ENCODE measurements at regions not wholly inside any gene's neighbourhood (a gene's known extent, or its start where the extent isn't known, plus 50 kb on each side); places are given as distances from the start of the nearest gene placed in this dataset.

- Histone ChIP-seq H3K4me1 (no peaks in the 10 kb centered on the region), H3K9me3 (no peaks in the 10 kb centered on the region), H3K36me3 (no peaks in the 10 kb centered on the region), H3K27ac (no peak overlapping the region), H3K4me3 (no peak overlapping the region), H3K27me3 (no peaks in the 10 kb centered on the region)
- no peak for TF ChIP-seq POLR2A (IDR thresholded peaks at IDR 0.05)
- TF ChIP-seq, protein P1, sequence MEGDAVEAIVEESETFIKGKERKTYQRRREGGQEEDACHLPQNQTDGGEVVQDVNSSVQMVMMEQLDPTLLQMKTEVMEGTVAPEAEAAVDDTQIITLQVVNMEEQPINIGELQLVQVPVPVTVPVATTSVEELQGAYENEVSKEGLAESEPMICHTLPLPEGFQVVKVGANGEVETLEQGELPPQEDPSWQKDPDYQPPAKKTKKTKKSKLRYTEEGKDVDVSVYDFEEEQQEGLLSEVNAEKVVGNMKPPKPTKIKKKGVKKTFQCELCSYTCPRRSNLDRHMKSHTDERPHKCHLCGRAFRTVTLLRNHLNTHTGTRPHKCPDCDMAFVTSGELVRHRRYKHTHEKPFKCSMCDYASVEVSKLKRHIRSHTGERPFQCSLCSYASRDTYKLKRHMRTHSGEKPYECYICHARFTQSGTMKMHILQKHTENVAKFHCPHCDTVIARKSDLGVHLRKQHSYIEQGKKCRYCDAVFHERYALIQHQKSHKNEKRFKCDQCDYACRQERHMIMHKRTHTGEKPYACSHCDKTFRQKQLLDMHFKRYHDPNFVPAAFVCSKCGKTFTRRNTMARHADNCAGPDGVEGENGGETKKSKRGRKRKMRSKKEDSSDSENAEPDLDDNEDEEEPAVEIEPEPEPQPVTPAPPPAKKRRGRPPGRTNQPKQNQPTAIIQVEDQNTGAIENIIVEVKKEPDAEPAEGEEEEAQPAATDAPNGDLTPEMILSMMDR (IDR thresholded peaks at IDR 0.05 in 4 of 5, conservative IDR thresholded peaks at IDR 0.05 in 1 of 5): no peak
- no peak for ATAC-seq
- in situ Hi-C loops (cut with MboI; ENCODE audit: low sequenced_read_pairs in 4 of 4): no loop called here
- no peak for DNase-seq
- intact Hi-C loops (cut with DNase I; ENCODE audit: low total_unique reads): no loop called here
Measured at GRCh38 chr4:180557950-180558349, 1685.3 kb upstream of the TENM3 start.

- no peaks in the 10 kb centered on the region for H3K27me3 ChIP-seq
- no peaks in the 10 kb centered on the region for H3K4me1 ChIP-seq
- no peak overlapping the region for H3K27ac ChIP-seq
- H3K9me3 ChIP-seq: no peaks in the 10 kb centered on the region
- intact Hi-C loops (cut with DNase I; ENCODE audit: low total_unique reads) (no loop called here), in situ Hi-C loops (cut with MboI; ENCODE audit: low sequenced_read_pairs in 4 of 4) (no loop called here)
- H3K36me3 ChIP-seq: no peaks in the 10 kb centered on the region
- H3K4me3 ChIP-seq: no peak overlapping the region
- DNase-seq: no peak
- ATAC-seq: no peak
- TF ChIP-seq, protein P1 (IDR thresholded peaks at IDR 0.05 in 4 of 5, conservative IDR thresholded peaks at IDR 0.05 in 1 of 5): no peak
Measured at GRCh38 chr4:180558427-180558826, 1684.8 kb upstream of the TENM3 start.

GRCh38 chr4:180560896-180561295, 1682.3 kb upstream of the TENM3 start:
- in situ Hi-C loops (cut with MboI; ENCODE audit: low sequenced_read_pairs in 4 of 4) (no loop called here), intact Hi-C loops (cut with DNase I; ENCODE audit: low total_unique reads) (no loop called here)
- Histone ChIP-seq H3K27ac (no peak overlapping the region), H3K9me3 (no peaks in the 10 kb centered on the region), H3K4me1 (no peaks in the 10 kb centered on the region), H3K36me3 (no peaks in the 10 kb centered on the region), H3K4me3 (no peak overlapping the region), H3K27me3 (no peaks in the 10 kb centered on the region)
- DNase-seq (no peak), ATAC-seq (no peak)
- TF ChIP-seq, protein P1 (IDR thresholded peaks at IDR 0.05 in 4 of 5, conservative IDR thresholded peaks at IDR 0.05 in 1 of 5): no peak
- TF ChIP-seq POLR2A (IDR thresholded peaks at IDR 0.05): no peak

DNA sequence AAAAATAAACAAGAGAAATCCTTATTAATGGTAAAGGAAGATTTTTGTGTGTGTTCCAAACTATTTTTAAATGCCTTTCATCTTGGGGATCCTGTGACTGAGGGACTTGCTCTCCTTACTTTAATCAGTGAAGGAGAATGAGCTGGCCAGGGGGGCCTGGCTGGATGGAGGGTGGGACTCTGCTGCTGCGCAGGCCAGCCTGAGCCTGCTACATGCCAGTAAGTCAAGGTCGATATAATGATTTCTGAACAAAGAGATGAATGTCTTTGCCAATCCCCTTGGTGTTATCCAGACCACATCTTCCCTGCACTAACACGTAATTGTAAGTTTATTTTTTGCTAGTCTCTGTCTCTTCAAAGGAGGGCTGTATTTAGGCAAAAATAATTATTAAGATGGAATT, 1679.2 kb upstream of the TENM3 start:
- H3K27ac ChIP-seq: no peak overlapping the region
- in situ Hi-C loops (cut with MboI; ENCODE audit: low sequenced_read_pairs in 4 of 4): no loop called here
- no peaks in the 10 kb centered on the region for H3K9me3 ChIP-seq
- no peak for TF ChIP-seq POLR2A (IDR thresholded peaks at IDR 0.05)
- TF ChIP-seq, protein P1 (IDR thresholded peaks at IDR 0.05 in 4 of 5, conservative IDR thresholded peaks at IDR 0.05 in 1 of 5): no peak
- ATAC-seq (no peak), DNase-seq (no peak)
- intact Hi-C loops (cut with DNase I; ENCODE audit: low total_unique reads): no loop called here
- H3K4me1 ChIP-seq: no peaks in the 10 kb centered on the region
- H3K36me3 ChIP-seq: no peaks in the 10 kb centered on the region
- no peak overlapping the region for H3K4me3 ChIP-seq
- H3K27me3 ChIP-seq: no peaks in the 10 kb centered on the region

- no peak overlapping the region for H3K4me3 ChIP-seq
- intact Hi-C loops (cut with DNase I; ENCODE audit: low total_unique reads): no loop called here
- H3K27me3 ChIP-seq: no peaks in the 10 kb centered on the region
- DNase-seq: no peak
- H3K9me3 ChIP-seq: no peaks in the 10 kb centered on the region
- no peak for TF ChIP-seq POLR2A (IDR thresholded peaks at IDR 0.05)
- no peaks in the 10 kb centered on the region for H3K36me3 ChIP-seq
- H3K27ac ChIP-seq: no peak overlapping the region
- ATAC-seq: no peak
- in situ Hi-C loops (cut with MboI; ENCODE audit: low sequenced_read_pairs in 4 of 4): no loop called here
- no peaks in the 10 kb centered on the region for H3K4me1 ChIP-seq
Measured at GRCh38 chr4:180564448-180564847, 1678.8 kb upstream of the TENM3 start.

Data from gastrocnemius medialis (tissue), 4 donors.